Lower leg skin (tissue), 4 donors: ENCODE measurements at regions not wholly inside any gene's neighbourhood (a gene's known extent, or its start where the extent isn't known, plus 50 kb on each side); places are given as distances from the start of the nearest gene placed in this dataset.
A peak's percentile ranks its signal among the peaks of the same experiment; 100 is the strongest.

Source experiments
- DNase-seq, 2 donors: peaks; one replicate each; pipeline ENCODE4 v3.0.0-alpha.2; 2019; ENCODE audit warnings: low spot score in 2 of 2
- H3K4me3 ChIP-seq: fragments of 200-600 bp; sonication (generic); 2 replicates; pipeline ENCODE4 v1.5.1; 2017; ENCODE audit warnings: mild to moderate bottlenecking, low read depth; ENCODE audit not compliant: poor library complexity, severe bottlenecking
- CTCF ChIP-seq, 3 donors: fragments of 450-650 bp; IDR thresholded peaks; one replicate each; pipeline ENCODE4 v1.5.1; 2016; ENCODE audit warnings: antibody characterized with exemption in 3 of 3, mild to moderate bottlenecking in 3 of 3, moderate library complexity in 2 of 3
- POLR2A ChIP-seq, 2 donors: fragments of 450-650 bp; IDR thresholded peaks; one replicate each; pipeline ENCODE4 v1.6.1; 2016 to 2017; ENCODE audit warnings: antibody characterized with exemption in 2 of 2, mild to moderate bottlenecking in 1 of 2, moderate library complexity in 1 of 2
- WGBS, 2 donors: methylation state at CpG; one replicate each; pipeline ENCODE4 v1.1.5; 2018; 5-methylcytosine and 5-hydroxymethylcytosine counted together
- intact Hi-C: fragments of 100-400 bp; cut with DNase I; formaldehyde crosslinking; loops from one replicate; pipeline ENCODE4 v1.15.0; 2023; ENCODE audit warnings: low total_unique reads

DNA sequence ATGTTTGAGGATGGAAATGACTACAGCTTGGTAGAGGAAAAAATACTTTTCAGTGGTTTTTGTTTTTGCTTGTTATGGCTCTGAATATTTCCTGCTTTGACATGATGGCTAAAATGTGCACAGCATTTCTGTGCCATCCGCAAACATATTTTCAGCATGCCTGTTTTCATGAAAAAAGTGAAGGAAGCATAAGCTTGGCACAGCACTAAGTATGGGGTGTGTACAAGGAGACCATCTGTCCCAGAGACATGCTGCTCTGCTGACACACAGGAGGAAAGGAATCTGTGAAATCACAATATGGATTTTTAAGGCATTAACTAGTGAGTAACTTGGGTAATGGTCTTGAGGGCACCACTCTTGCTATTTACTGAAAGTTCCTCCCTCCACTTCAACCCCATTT is 595.5 kb downstream of the RWDD3 start:
- TF ChIP-seq POLR2A (IDR thresholded peaks at IDR 0.05): no peak
- no peak for TF ChIP-seq CTCF (IDR thresholded peaks at IDR 0.05)
- 69 to 81% methylated on average over 1 of the region's 1 CpG for WGBS, 2 donors
- no peak for DNase-seq
- intact Hi-C loops: no loop called here
- no peak overlapping the region for H3K4me3 ChIP-seq

DNA sequence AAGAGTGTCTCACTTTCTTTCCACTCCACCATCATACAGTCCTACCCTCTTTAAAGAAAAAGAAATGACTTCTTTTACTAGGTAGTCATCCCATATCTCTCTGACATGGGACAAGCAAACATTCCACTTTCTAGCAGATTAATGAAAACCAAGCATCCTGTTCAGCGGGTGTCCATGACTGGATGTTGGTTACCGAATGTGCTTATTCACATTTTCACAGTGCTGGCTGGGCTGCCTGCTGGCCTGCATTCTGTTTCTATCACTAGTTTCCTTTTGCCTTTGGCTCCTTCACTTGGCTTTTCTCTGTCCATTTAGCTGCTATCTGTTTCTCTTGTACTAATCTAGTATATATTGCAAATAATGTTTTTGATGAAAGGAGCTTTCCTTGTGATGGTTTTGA is 598.4 kb downstream of the RWDD3 start:
- 65% methylated on average over 2 of the region's 2 CpGs for WGBS, 2 donors
- intact Hi-C loops: no loop called here
- no peak overlapping the region for H3K4me3 ChIP-seq
- no peak for DNase-seq
- no peak for TF ChIP-seq CTCF (IDR thresholded peaks at IDR 0.05)
- no peak for TF ChIP-seq POLR2A (IDR thresholded peaks at IDR 0.05)

GRCh38 chr1:95849439-95849838 is 615.4 kb downstream of the RWDD3 start:
- intact Hi-C loops: no loop called here
- no peak overlapping the region for H3K4me3 ChIP-seq
- DNase-seq: no peak
- TF ChIP-seq POLR2A (IDR thresholded peaks at IDR 0.05): no peak
- no peak for TF ChIP-seq CTCF (IDR thresholded peaks at IDR 0.05)
- WGBS, 2 donors: 52% methylated on average over 2 of the region's 2 CpGs

DNA sequence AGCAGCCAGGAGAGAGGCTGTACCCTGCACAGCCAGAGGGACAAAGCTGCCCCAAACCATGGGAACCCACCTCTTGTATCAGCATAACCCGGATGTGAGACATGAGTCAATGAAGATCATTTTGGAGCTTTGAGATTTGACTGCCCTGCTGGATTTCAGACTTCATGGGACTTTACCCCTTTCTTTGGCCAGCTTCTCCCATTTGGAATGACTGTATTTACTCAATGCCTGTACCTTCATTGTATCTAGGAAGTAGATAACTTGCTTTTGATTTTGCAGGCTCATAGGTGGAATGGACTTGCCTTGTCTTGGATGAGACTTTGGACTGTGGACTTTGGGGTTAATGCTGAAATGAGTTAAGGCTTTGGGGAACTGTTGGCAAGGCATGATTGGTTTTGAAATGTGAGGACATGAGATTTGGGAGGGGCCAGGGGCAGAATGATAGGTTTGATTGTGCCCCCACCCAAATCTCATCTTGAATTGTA is 616.2 kb downstream of the RWDD3 start:
- DNase-seq: no peak
- no peak overlapping the region for H3K4me3 ChIP-seq
- intact Hi-C loops: no loop called here
- WGBS, 2 donors: 88 to 100% methylated on average over 1 of the region's 1 CpG
- TF ChIP-seq CTCF (IDR thresholded peaks at IDR 0.05) (no peak), POLR2A (IDR thresholded peaks at IDR 0.05) (no peak)

DNA sequence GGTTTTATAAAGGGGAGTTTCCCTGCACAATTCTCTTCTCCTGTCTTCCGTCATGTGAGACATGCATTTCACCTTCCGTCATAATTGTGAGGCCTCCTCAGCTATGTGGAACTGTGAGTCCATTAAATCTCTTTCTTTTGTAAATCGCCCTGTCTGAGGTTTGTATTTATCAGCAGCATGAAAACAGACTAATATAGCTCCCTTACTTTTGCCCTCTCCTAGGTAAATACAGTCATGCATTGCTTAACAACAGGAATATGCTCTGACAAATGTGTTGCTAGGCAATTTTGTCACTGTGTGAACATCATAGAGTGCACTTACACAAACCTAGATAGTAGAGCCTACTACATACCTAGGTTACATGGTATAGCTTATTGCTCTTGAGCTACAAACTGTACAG is 616.8 kb downstream of the RWDD3 start:
- DNase-seq: no peak
- H3K4me3 ChIP-seq: no peak overlapping the region
- WGBS, 2 donors: 85 to 98% methylated on average over 3 of the region's 3 CpGs
- intact Hi-C loops: no loop called here
- no peak for TF ChIP-seq CTCF (IDR thresholded peaks at IDR 0.05)
- TF ChIP-seq POLR2A (IDR thresholded peaks at IDR 0.05): no peak

DNA sequence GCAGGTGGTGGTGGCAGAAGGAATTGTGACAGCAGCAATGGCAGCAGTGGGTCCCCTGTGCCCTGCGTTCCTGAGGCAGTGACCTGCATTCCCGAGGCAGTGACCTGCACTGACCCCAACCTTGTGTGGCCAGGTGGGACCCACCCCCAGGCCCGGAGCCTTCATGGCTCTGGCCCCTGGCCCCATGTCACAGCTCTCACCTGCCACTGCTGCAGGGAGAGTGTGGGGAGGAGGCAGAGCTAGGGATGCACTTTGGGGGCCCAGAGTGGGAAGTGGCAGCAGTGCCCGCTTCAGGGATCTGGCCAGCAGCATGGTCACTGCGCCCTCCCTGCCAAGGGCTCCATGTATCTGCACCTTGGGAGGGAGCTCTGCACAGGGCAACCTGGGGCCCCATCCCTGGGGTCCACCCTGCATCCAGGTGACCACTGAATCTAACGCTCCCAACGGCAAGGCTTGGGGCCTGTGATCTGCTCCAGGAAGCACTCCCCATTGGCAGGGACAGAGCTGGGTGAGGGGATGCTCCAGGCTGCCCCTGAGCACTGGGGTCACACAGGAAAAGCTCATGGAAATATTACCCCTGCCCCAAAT is 618.6 kb downstream of the RWDD3 start:
- intact Hi-C loops: no loop called here

More for the DNA sequence above, 618.6 kb downstream of the RWDD3 start:
- TF ChIP-seq POLR2A (IDR thresholded peaks at IDR 0.05): no peak
- TF ChIP-seq CTCF (IDR thresholded peaks at IDR 0.05): no peak
- H3K4me3 ChIP-seq: no peak overlapping the region
- DNase-seq: peak in 1 of 2 donors; percentile 79
- 70 to 81% methylated on average over 4 to 5 of the region's 7 CpGs for WGBS, 2 donors
